ENCODE measurements at regions not wholly inside any gene's neighbourhood (a gene's known extent, or its start where the extent isn't known, plus 50 kb on each side); places are given as distances from the start of the nearest gene placed in this dataset.

DNA sequence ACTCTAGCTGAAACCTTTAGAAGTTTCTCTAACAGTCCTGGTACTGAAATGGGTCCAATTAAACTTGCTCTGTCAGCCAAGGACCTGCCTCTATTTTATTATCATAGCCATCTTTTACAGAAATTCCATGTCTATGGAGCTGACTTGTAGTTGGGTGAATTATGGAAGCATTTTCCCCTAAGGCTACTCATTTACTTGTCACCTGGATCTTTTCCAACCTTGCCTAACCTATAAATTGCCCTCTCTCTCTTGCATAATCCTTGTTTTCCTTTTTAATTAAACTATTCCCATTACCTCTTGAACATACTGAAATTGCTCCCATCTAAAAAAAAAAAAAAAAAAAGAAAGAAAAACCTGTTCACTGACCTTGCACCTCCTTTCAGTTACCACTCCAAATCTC lies 74.6 kb upstream of the DOK6 start:
- Histone ChIP-seq H3K36me3 (no peaks in the 10 kb centered on the region), H3K4me1 (no peaks in the 10 kb centered on the region), H3K27ac (no peak overlapping the region), H3K9me3 (no peaks in the 10 kb centered on the region), H3K27me3 (no peaks in the 10 kb centered on the region), H3K4me3 (no peak overlapping the region)
- DNase-seq (ENCODE audit: low spot score in 2 of 2), result no peak
- no peak for TF ChIP-seq POLR2A (IDR thresholded peaks at IDR 0.05)
- TF ChIP-seq CTCF (IDR thresholded peaks at IDR 0.05), result no peak
- TF ChIP-seq POLR2AphosphoS5 (IDR thresholded peaks at IDR 0.05), result no peak
- intact Hi-C loops (cut with DNase I; ENCODE audit: low total_unique reads), result loop anchor here (5.0 kb wide), 1 partner anchor 49 kb away; no protein-coding TSS in a partner anchor

- intact Hi-C loops (cut with DNase I; ENCODE audit: low total_unique reads), result loop anchor here (5.0 kb wide), 1 partner anchor 51 kb away; no protein-coding TSS in a partner anchor
- H3K27ac ChIP-seq, result no peak overlapping the region
- H3K27me3 ChIP-seq, result no peaks in the 10 kb centered on the region
- DNase-seq (ENCODE audit: low spot score in 2 of 2), result no peak
- H3K9me3 ChIP-seq, result no peaks in the 10 kb centered on the region
- H3K4me3 ChIP-seq, result no peak overlapping the region
- TF ChIP-seq CTCF (IDR thresholded peaks at IDR 0.05), result no peak
- no peak for TF ChIP-seq POLR2A (IDR thresholded peaks at IDR 0.05)
- TF ChIP-seq POLR2AphosphoS5 (IDR thresholded peaks at IDR 0.05), result no peak
- no peaks in the 10 kb centered on the region for H3K4me1 ChIP-seq
- H3K36me3 ChIP-seq, result no peaks in the 10 kb centered on the region
Observed at GRCh38 chr18:69328086-69328485, 72.6 kb upstream of the DOK6 start.

DNA sequence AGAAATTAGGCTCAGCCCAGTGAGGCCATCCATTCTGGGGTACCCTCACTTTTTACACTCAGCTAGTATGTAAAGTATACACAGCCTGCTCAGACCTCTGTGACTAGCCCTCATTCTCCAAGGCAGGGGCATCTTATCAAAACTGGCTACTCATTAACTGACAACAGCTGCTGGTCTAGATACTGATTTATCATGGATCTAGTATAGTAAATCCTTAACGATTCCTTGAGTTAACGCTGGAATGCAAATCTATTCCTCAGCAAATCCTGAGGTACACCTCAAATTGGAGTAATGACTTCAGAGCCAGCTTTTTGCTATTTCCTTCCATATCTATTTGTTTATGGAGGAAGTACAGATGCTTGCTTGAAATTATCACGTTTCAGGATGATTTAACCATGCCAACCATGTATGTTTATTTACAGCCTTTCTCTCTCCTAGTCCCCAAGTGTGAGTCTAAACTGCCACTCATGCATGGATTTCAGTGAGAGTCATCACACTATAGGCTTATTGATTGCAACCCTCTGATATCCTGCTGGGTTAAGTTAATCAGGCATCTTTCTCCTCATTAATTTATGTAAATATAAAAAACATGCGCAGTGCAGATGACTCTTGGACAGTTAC lies 70.2 kb upstream of the DOK6 start:
- Histone ChIP-seq H3K4me3 (no peak overlapping the region), H3K27ac (no peak overlapping the region), H3K4me1 (no peaks in the 10 kb centered on the region), H3K9me3 (no peaks in the 10 kb centered on the region), H3K27me3 (no peaks in the 10 kb centered on the region), H3K36me3 (no peaks in the 10 kb centered on the region)
- no peak for TF ChIP-seq POLR2AphosphoS5 (IDR thresholded peaks at IDR 0.05)
- TF ChIP-seq POLR2A (IDR thresholded peaks at IDR 0.05), result no peak
- TF ChIP-seq CTCF (IDR thresholded peaks at IDR 0.05), result no peak
- intact Hi-C loops (cut with DNase I; ENCODE audit: low total_unique reads), result loop anchor here (1.0 kb wide), 1 partner anchor 9 kb away; no protein-coding TSS in a partner anchor
- DNase-seq (ENCODE audit: low spot score in 2 of 2), result no peak

GRCh38 chr18:69349912-69350597 lies 50.6 kb upstream of the DOK6 start:
- Histone ChIP-seq H3K27me3 (no peaks in the 10 kb centered on the region), H3K4me1 (no peaks in the 10 kb centered on the region), H3K36me3 (no peaks in the 10 kb centered on the region), H3K9me3 (no peaks in the 10 kb centered on the region), H3K27ac (no peak overlapping the region), H3K4me3 (no peak overlapping the region)
- TF ChIP-seq POLR2AphosphoS5 (IDR thresholded peaks at IDR 0.05) (no peak), POLR2A (IDR thresholded peaks at IDR 0.05) (no peak), CTCF (IDR thresholded peaks at IDR 0.05) (no peak)
- DNase-seq (ENCODE audit: low spot score in 2 of 2), result no peak
- intact Hi-C loops (cut with DNase I; ENCODE audit: low total_unique reads), result no loop called here

Measured in breast epithelium (tissue), 4 donors.